ENCODE measurements at regions not wholly inside any gene's neighbourhood (a gene's known extent, or its start where the extent isn't known, plus 50 kb on each side); places are given as distances from the start of the nearest gene placed in this dataset.

DNA sequence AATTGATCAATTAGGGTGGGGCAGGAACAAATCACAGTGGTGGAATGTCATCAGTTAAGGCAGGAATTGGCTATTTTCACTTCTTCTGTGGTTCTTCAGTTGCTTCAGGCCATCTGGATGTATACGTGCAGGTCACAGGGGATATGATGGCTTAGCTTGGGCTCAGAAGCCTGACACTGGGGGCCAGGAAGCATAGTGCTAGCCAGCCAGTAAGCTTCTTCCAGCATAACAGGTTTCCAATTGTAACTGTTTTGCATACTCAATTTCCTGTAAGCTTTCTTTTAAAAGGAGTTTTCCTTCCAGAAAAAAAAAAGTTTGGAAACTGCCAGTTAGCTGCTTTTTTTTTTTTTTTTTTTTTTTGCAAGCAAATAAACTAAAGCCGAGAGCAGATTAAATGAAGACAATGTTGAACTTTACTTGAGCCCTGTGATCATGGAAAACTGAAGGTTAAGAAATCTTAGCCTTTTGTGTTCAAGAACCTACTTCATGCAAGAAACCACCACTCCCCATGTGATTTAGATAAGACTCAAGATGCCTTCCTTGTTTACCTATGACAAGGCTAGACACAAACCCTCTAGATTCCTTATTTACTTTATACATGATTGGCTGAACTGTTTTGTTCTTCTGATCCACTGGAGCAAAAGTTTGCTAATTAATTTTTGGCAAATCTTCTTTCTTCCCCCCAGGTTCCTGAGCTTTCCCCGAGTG is 126.9 kb upstream of the LINC00305 start:
- TF ChIP-seq, protein P1, sequence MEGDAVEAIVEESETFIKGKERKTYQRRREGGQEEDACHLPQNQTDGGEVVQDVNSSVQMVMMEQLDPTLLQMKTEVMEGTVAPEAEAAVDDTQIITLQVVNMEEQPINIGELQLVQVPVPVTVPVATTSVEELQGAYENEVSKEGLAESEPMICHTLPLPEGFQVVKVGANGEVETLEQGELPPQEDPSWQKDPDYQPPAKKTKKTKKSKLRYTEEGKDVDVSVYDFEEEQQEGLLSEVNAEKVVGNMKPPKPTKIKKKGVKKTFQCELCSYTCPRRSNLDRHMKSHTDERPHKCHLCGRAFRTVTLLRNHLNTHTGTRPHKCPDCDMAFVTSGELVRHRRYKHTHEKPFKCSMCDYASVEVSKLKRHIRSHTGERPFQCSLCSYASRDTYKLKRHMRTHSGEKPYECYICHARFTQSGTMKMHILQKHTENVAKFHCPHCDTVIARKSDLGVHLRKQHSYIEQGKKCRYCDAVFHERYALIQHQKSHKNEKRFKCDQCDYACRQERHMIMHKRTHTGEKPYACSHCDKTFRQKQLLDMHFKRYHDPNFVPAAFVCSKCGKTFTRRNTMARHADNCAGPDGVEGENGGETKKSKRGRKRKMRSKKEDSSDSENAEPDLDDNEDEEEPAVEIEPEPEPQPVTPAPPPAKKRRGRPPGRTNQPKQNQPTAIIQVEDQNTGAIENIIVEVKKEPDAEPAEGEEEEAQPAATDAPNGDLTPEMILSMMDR (IDR thresholded peaks at IDR 0.05; ENCODE audit: low read depth, low read length, poor library complexity, severe bottlenecking): no peak
- TF ChIP-seq EZH2phosphoT487 (IDR thresholded peaks at IDR 0.05; ENCODE audit: borderline replicate concordance, low read length): no peak
